BLaER1 treated with 17β-estradiol and CSF1 and Interleukin-3, amounts not matched to agents 10 nM and 100 nM (cell line): ENCODE measurements at regions not wholly inside any gene's neighbourhood (a gene's known extent, or its start where the extent isn't known, plus 50 kb on each side); places are given as distances from the start of the nearest gene placed in this dataset.

Experiments used
- H3K27ac ChIP-seq, 11 experiments: shearing (Covaris generic); formaldehyde crosslinking; 2 replicates each; pipeline ENCODE4 v1.8.1; 2022
- H3K27me3 ChIP-seq, 11 experiments: shearing (Covaris generic); formaldehyde crosslinking; 2 replicates each; pipeline ENCODE4 v1.8.1; 2022
- H3K36me3 ChIP-seq, 11 experiments: shearing (Covaris generic); formaldehyde crosslinking; 2 replicates each; pipeline ENCODE4 v1.8.1; 2022
- H3K4me1 ChIP-seq, 10 experiments: shearing (Covaris generic); formaldehyde crosslinking; 2 replicates each; pipeline ENCODE4 v1.8.1; 2022
- H3K4me2 ChIP-seq, 11 experiments: shearing (Covaris generic); formaldehyde crosslinking; 2 replicates each; pipeline ENCODE4 v1.8.1; 2022
- H3K4me3 ChIP-seq, 10 experiments: shearing (Covaris generic); formaldehyde crosslinking; 2 replicates each; pipeline ENCODE4 v1.8.1; 2022
- H3K9ac ChIP-seq, 11 experiments: shearing (Covaris generic); formaldehyde crosslinking; 2 replicates each; pipeline ENCODE4 v1.8.1; 2022
- H3K9me3 ChIP-seq, 11 experiments: shearing (Covaris generic); formaldehyde crosslinking; replicated peaks in 1 of 11; 2 replicates each; pipeline ENCODE4 v1.8.1; 2022
- H4K20me1 ChIP-seq, 11 experiments: shearing (Covaris generic); formaldehyde crosslinking; 2 replicates each; pipeline ENCODE4 v1.8.1; 2022
- Cebpa-rat ChIP-seq, 11 experiments: shearing (Covaris generic); IDR thresholded peaks; 2 replicates each; pipeline ENCODE4 v1.8.1; 2022

DNA sequence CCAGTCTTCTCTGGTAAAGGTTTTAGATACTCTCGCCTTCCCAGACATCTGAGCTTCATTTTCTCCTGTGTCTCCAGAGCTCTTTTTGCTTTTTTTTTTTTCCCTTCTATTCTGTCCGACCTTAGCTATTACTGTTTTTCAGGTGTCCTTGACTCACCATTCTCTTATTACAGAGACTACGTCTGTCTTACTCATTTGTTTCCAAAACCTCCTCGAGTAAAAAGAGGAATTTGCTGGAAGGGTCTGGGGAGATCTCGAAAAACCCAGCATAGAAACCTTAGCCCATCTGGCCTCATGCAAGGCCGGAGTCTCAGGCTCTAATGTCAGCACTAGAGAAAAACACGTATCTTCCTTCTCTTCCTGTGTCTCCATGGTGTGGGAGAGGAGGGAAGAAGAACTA is 109.2 kb upstream of the CARMIL1 start:
- Histone ChIP-seq H4K20me1 (no peaks in the 10 kb centered on the region), H3K4me2 (no peak overlapping the region), H3K4me3 (no peak overlapping the region), H3K4me1 (peaks cover 0 to 61% (median 21%) of the 10 kb centered on the region in 10 experiments; a peak in 14 of 20 replicates), H3K27ac (peak overlapping the region in 1 of 11 experiments; percentile 4; a peak in 1 of 22 replicates), H3K36me3 (no peaks in the 10 kb centered on the region), H3K27me3 (no peaks in the 10 kb centered on the region), H3K9ac (no peak overlapping the region), H3K9me3 (peaks cover 0 to 3% (median 0%) of the 10 kb centered on the region in 11 experiments; a peak in 5 of 22 replicates)
- TF ChIP-seq Cebpa-rat (IDR thresholded peaks at IDR 0.05), result no peak

DNA sequence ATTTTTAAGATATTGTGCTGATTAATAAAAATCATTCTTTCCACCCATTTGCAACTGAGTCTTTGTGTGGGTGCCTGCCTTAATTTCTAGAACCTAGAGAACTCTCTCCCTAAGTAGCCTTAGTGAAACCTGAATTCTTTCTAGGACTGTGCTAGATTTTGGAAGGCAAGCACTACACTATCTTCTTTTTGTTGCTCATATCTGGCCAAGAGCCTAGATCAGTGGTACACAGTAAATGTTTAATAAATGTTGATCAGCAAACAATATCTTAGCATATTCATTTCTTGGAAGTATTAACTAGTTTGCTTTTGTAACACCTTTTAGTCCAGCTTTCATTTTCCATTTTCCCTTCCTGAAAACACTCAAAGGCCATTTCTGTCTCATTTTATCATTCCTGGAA is 108.5 kb upstream of the CARMIL1 start:
- no peaks in the 10 kb centered on the region for H3K27me3 ChIP-seq
- H3K4me3 ChIP-seq, result no peak overlapping the region
- H3K9ac ChIP-seq, result no peak overlapping the region
- H4K20me1 ChIP-seq, result no peaks in the 10 kb centered on the region
- H3K4me1 ChIP-seq, result peaks cover 0 to 65% (median 22%) of the 10 kb centered on the region in 10 experiments; a peak in 14 of 20 replicates
- no peak for TF ChIP-seq Cebpa-rat (IDR thresholded peaks at IDR 0.05)
- H3K9me3 ChIP-seq, result no peaks in the 10 kb centered on the region
- no peak overlapping the region for H3K4me2 ChIP-seq
- H3K27ac ChIP-seq, result no peak overlapping the region
- no peaks in the 10 kb centered on the region for H3K36me3 ChIP-seq

- no peaks in the 10 kb centered on the region for H3K36me3 ChIP-seq
Measured at GRCh38 chr6:25171301-25171700, 107.9 kb upstream of the CARMIL1 start.

DNA sequence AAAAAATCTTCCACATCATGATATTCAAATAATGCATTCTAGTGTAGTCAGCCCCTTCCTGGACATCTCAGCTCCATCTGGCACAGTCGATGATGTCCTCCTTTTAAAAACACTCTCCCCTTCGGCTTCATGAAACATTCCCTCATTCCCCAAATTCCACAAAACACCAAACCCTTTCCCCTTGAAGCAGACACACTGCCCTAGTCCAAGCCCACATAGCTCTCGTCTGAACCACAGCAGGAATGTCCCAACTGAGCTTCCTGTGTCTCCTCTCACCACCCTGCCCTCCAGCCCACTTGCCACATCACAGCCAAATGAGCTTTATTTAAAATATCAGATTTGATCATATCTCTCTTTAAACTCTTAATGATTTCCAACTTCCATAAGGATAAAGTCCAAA is 106.4 kb upstream of the CARMIL1 start:
- H3K4me3 ChIP-seq, result no peak overlapping the region
- H3K9ac ChIP-seq, result no peak overlapping the region
- no peaks in the 10 kb centered on the region for H3K36me3 ChIP-seq
- H3K27ac ChIP-seq, result peak overlapping the region in 1 of 11 experiments; percentile 3; a peak in 2 of 22 replicates
- peak overlapping the region in 1 of 11 experiments; percentile 41; a peak in 3 of 22 replicates for H3K4me2 ChIP-seq
- no peaks in the 10 kb centered on the region for H4K20me1 ChIP-seq
- TF ChIP-seq Cebpa-rat (IDR thresholded peaks at IDR 0.05), result no peak
- H3K9me3 ChIP-seq, result no peaks in the 10 kb centered on the region
- H3K4me1 ChIP-seq, result peaks cover 0 to 61% (median 13%) of the 10 kb centered on the region in 10 experiments; a peak in 14 of 20 replicates
- no peaks in the 10 kb centered on the region for H3K27me3 ChIP-seq

More at GRCh38 chr6:25171301-25171700, 107.9 kb upstream of the CARMIL1 start:
- no peak overlapping the region for H3K4me3 ChIP-seq
- H3K27me3 ChIP-seq, result no peaks in the 10 kb centered on the region
- no peak overlapping the region for H3K4me2 ChIP-seq
- H3K27ac ChIP-seq, result no peak overlapping the region
- no peak overlapping the region for H3K9ac ChIP-seq
- H3K4me1 ChIP-seq, result peaks cover 0 to 68% (median 22%) of the 10 kb centered on the region in 10 experiments; a peak in 14 of 20 replicates
- TF ChIP-seq Cebpa-rat (IDR thresholded peaks at IDR 0.05), result no peak
- no peaks in the 10 kb centered on the region for H3K9me3 ChIP-seq
- no peaks in the 10 kb centered on the region for H4K20me1 ChIP-seq

DNA sequence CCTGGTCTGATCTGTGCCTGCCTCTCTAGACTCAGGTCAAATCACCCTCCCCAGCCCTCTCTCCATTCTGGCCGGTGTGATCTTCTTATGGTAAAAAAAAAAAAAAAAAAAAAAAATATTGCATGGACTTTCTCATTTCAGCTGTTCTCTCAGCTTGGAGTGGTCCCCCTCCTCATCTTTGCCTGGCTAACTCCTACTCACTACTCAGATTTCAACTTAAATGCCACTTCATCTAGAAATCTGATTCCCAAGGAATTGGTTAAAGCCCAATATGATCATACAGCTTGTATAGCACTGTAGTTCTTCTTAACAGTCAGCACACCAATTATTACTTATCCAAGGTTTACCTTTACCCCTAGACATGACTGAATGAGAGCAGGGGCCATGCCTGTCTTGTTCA is 105.9 kb upstream of the CARMIL1 start:
- H3K4me3 ChIP-seq, result no peak overlapping the region
- H3K27ac ChIP-seq, result peak overlapping the region in 3 of 11 experiments; percentile 3 to 48 (median 31); a peak in 3 of 22 replicates
- no peak overlapping the region for H3K9ac ChIP-seq
- TF ChIP-seq Cebpa-rat (IDR thresholded peaks at IDR 0.05), result no peak
- H3K4me1 ChIP-seq, result peaks cover 1 to 61% (median 13%) of the 10 kb centered on the region in 10 experiments
- H3K36me3 ChIP-seq, result no peaks in the 10 kb centered on the region
- H4K20me1 ChIP-seq, result no peaks in the 10 kb centered on the region
- no peaks in the 10 kb centered on the region for H3K9me3 ChIP-seq
- H3K4me2 ChIP-seq, result peak overlapping the region in 4 of 11 experiments; percentile 41 to 60 (median 48); a peak in 5 of 22 replicates
- no peaks in the 10 kb centered on the region for H3K27me3 ChIP-seq

DNA sequence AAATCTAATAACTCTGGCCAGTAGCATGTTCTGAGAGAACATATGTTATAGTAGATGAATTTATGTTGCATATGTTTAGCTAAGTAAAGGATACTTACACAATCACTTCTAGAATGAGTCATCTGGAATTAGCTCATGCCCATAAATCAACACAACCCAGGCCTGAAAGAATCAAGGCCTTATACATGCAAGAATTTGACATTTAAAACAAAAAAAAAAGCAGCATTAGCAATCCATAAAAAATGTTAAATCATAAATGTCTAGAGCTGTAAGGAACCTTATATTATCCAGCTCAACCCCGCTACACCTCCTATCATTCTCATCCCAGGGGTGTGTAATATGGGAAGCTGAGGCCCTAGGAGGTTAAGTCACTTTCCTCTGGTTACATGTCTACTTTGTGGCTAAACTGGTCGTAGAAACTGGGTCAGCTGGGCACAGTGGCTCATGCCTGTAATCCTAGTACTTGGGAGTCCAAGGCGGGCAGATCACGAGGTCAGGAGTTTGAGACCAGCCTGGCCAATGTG is 105.2 kb upstream of the CARMIL1 start:
- H3K9ac ChIP-seq, result no peak overlapping the region

DNA sequence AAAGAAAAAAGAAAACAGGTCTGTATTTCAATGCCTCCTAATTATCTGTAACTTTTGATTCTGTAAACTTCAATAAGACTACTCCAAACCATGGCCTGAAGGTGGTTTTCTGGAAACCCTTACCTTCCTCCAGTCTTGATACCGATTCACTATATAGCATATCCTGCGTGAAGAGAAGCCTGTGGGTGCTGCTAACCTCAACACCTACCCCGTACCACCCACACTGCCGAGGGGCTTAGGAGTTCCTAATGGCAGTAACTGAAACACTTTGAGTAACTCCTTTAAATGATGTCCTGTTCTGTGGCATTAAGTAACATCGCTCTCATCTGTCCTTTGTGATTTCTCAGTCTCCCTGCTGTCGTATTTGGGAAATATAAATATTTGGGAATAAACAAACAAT is 104.5 kb upstream of the CARMIL1 start:
- no peaks in the 10 kb centered on the region for H3K36me3 ChIP-seq
- no peaks in the 10 kb centered on the region for H4K20me1 ChIP-seq
- H3K4me2 ChIP-seq, result peak overlapping the region in 3 of 11 experiments; percentile 41 to 60 (median 54); a peak in 6 of 22 replicates
- H3K4me3 ChIP-seq, result no peak overlapping the region
- H3K9ac ChIP-seq, result no peak overlapping the region
- peak overlapping the region in 4 of 11 experiments; percentile 24 to 55 (median 41); a peak in 4 of 22 replicates for H3K27ac ChIP-seq
- no peaks in the 10 kb centered on the region for H3K27me3 ChIP-seq
- TF ChIP-seq Cebpa-rat (IDR thresholded peaks at IDR 0.05), result no peak
- no peaks in the 10 kb centered on the region; a peak in 1 of 22 replicates for H3K9me3 ChIP-seq
- peaks cover 16 to 62% (median 22%) of the 10 kb centered on the region in 10 experiments for H3K4me1 ChIP-seq

More for the DNA sequence above, 105.2 kb upstream of the CARMIL1 start:
- no peak for TF ChIP-seq Cebpa-rat (IDR thresholded peaks at IDR 0.05)
- Histone ChIP-seq H3K9me3 (no peaks in the 10 kb centered on the region), H3K27ac (peak overlapping the region in 4 of 11 experiments; percentile 24 to 55 (median 41); a peak in 7 of 22 replicates), H4K20me1 (no peaks in the 10 kb centered on the region), H3K4me2 (peak overlapping the region in 5 of 11 experiments; percentile 27 to 60 (median 41); a peak in 9 of 22 replicates), H3K27me3 (no peaks in the 10 kb centered on the region), H3K4me3 (no peak overlapping the region), H3K36me3 (no peaks in the 10 kb centered on the region), H3K4me1 (peaks cover 9 to 61% (median 15%) of the 10 kb centered on the region in 10 experiments)

- H3K27me3 ChIP-seq, result no peaks in the 10 kb centered on the region
- H3K4me2 ChIP-seq, result peak overlapping the region in 3 of 11 experiments; percentile 41 to 55 (median 49); a peak in 6 of 22 replicates
- TF ChIP-seq Cebpa-rat (IDR thresholded peaks at IDR 0.05), result no peak
- no peaks in the 10 kb centered on the region for H3K36me3 ChIP-seq
- H4K20me1 ChIP-seq, result no peaks in the 10 kb centered on the region
- peak overlapping the region in 1 of 11 experiments; percentile 34; a peak in 2 of 22 replicates for H3K27ac ChIP-seq
- H3K4me1 ChIP-seq, result peaks cover 17 to 67% (median 26%) of the 10 kb centered on the region in 10 experiments
- H3K9ac ChIP-seq, result peak overlapping the region in 1 of 11 experiments; percentile 20; a peak in 1 of 22 replicates
- peaks cover 0 to 5% (median 0%) of the 10 kb centered on the region in 11 experiments; a peak in 3 of 22 replicates for H3K9me3 ChIP-seq
- no peak overlapping the region for H3K4me3 ChIP-seq
Measured at GRCh38 chr6:25175196-25175595, 104.0 kb upstream of the CARMIL1 start.

DNA sequence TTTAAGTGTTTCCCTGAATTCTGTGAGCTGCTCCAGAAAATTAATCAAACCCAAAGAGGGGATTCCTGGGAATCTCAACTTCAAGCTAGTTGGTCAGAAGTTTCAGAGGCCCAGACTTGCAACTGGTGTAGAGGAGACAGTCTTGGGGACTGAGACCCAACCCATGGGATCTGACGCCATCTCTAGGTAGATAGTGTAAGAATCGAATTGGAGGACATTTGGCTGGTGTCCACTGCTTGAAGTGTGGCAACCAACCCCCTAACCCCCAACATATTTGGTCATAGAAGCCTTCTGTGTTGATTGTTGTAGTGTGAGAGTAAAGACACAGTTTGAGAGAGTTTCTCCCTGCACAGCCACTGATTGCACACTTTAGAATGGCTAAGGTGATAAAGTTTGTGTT is 103.5 kb upstream of the CARMIL1 start:
- Histone ChIP-seq H3K9ac (no peak overlapping the region), H3K9me3 (peaks cover 0 to 8% (median 0%) of the 10 kb centered on the region in 11 experiments; a peak in 3 of 22 replicates), H4K20me1 (no peaks in the 10 kb centered on the region), H3K4me2 (peak overlapping the region in 3 of 11 experiments; percentile 41 to 55 (median 49); a peak in 4 of 22 replicates), H3K27ac (peak overlapping the region in 1 of 11 experiments; percentile 34; a peak in 1 of 22 replicates), H3K36me3 (no peaks in the 10 kb centered on the region), H3K4me3 (no peak overlapping the region), H3K27me3 (no peaks in the 10 kb centered on the region), H3K4me1 (peaks cover 17 to 67% (median 26%) of the 10 kb centered on the region in 10 experiments)
- no peak for TF ChIP-seq Cebpa-rat (IDR thresholded peaks at IDR 0.05)
